AML-193 (cell line): ENCODE measurements at regions not wholly inside any gene's neighbourhood (a gene's known extent, or its start where the extent isn't known, plus 50 kb on each side); places are given as distances from the start of the nearest gene placed in this dataset.
"Not testable (repeated sequence)": the region's sequence is repeated elsewhere in the genome, so short reads cannot be mapped to it uniquely, and the experiment has no call there.

Source experiments
- DNase-seq, 2 experiments: peaks; one replicate each; lab custom pipeline; 2025; lab: John Stamatoyannopoulos, UW

GRCh38 chr5:56763711-56764466 lies 51.5 kb upstream of the MAP3K1 start:
- DNase-seq, result peak; percentile 95 to 97

GRCh38 chr5:56763182-56763581 lies 52.2 kb upstream of the MAP3K1 start:
- DNase-seq, result peak; percentile 35 to 41

GRCh38 chr5:56761151-56761885 lies 54.0 kb upstream of the MAP3K1 start:
- DNase-seq, result no peak

- no peak for DNase-seq
Observed at GRCh38 chr5:56760723-56761122, 54.6 kb upstream of the MAP3K1 start.

- DNase-seq, result no peak
Observed at GRCh38 chr5:56759521-56760216, 55.7 kb upstream of the MAP3K1 start.

GRCh38 chr5:56757077-56757476 lies 58.3 kb upstream of the MAP3K1 start:
- no peak for DNase-seq

- no peak for DNase-seq
Observed at GRCh38 chr5:56755036-56755555, 60.3 kb upstream of the MAP3K1 start.

- not testable (repeated sequence) for DNase-seq
Observed at GRCh38 chr5:56753588-56753987, 61.8 kb upstream of the MAP3K1 start.

- no peak for DNase-seq
Observed at GRCh38 chr5:56751572-56752313, 63.6 kb upstream of the MAP3K1 start.

GRCh38 chr5:56749842-56750241 lies 65.5 kb upstream of the MAP3K1 start:
- DNase-seq, result no peak

- no peak for DNase-seq
Observed at GRCh38 chr5:56746553-56747339, 68.6 kb upstream of the MAP3K1 start.

GRCh38 chr5:56745864-56746263 lies 69.5 kb upstream of the MAP3K1 start:
- DNase-seq, result no peak

GRCh38 chr5:56740868-56741267 lies 74.5 kb upstream of the MAP3K1 start:
- DNase-seq, result no peak

GRCh38 chr5:56739990-56740389 lies 75.4 kb upstream of the MAP3K1 start:
- peak in 1 of 2 experiments; percentile 7 for DNase-seq

GRCh38 chr5:56737951-56738606 lies 77.3 kb upstream of the MAP3K1 start:
- no peak for DNase-seq

- DNase-seq, result peak; percentile 49 to 58
Observed at GRCh38 chr5:56737002-56737621, 78.2 kb upstream of the MAP3K1 start.

GRCh38 chr5:56735849-56736641 lies 79.3 kb upstream of the MAP3K1 start:
- peak; percentile 69 to 73 for DNase-seq

- no peak for DNase-seq
Observed at GRCh38 chr5:56734091-56734694, 81.2 kb upstream of the MAP3K1 start.

GRCh38 chr5:56733580-56733979 lies 81.8 kb upstream of the MAP3K1 start:
- no peak for DNase-seq
